ENCODE measurements at regions not wholly inside any gene's neighbourhood (a gene's known extent, or its start where the extent isn't known, plus 50 kb on each side); places are given as distances from the start of the nearest gene placed in this dataset.

DNA sequence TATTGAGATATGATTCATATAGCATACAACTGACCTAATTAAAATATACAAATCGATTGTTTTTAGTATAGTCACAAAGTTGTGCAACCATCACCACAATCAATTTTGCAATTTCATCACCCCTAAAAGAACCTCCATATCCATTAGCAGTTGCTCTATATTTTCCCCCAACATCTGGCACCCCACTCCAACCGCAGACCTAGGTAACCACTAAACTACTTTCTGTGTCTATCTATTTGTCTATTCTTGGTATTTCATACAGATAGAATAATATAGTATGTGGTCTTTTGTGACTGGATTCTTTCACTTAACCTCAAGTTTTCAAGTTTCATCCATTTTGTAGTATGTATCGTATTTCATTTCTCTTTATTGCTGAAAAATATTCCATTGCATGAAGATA is 126.0 kb upstream of the CRY1 start:
- TF ChIP-seq, protein P1, sequence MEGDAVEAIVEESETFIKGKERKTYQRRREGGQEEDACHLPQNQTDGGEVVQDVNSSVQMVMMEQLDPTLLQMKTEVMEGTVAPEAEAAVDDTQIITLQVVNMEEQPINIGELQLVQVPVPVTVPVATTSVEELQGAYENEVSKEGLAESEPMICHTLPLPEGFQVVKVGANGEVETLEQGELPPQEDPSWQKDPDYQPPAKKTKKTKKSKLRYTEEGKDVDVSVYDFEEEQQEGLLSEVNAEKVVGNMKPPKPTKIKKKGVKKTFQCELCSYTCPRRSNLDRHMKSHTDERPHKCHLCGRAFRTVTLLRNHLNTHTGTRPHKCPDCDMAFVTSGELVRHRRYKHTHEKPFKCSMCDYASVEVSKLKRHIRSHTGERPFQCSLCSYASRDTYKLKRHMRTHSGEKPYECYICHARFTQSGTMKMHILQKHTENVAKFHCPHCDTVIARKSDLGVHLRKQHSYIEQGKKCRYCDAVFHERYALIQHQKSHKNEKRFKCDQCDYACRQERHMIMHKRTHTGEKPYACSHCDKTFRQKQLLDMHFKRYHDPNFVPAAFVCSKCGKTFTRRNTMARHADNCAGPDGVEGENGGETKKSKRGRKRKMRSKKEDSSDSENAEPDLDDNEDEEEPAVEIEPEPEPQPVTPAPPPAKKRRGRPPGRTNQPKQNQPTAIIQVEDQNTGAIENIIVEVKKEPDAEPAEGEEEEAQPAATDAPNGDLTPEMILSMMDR (IDR thresholded peaks at IDR 0.05), result no peak
- no peak for TF ChIP-seq EP300 (IDR thresholded peaks at IDR 0.05)
- no peak for TF ChIP-seq POLR2A (IDR thresholded peaks at IDR 0.05)
- TF ChIP-seq POLR2AphosphoS5 (IDR thresholded peaks at IDR 0.05), result no peak
